Liver (tissue), 3 donors: ENCODE measurements at regions not wholly inside any gene's neighbourhood (a gene's known extent, or its start where the extent isn't known, plus 50 kb on each side); places are given as distances from the start of the nearest gene placed in this dataset.

Source experiments
- CTCF ChIP-seq: fragments of 150-350 bp; IDR thresholded peaks from 2 replicates; pipeline ENCODE4 v1.5.1; 2017; ENCODE audit warnings: improper control_type of control experiment, low read depth, low read length; ENCODE audit not compliant: missing input control
- FOXA1 ChIP-seq: IDR thresholded peaks from 2 replicates; pipeline ENCODE4 v1.6.1; 2016; ENCODE audit warnings: antibody characterized with exemption
- GABPA ChIP-seq, 2 donors: IDR thresholded peaks in 1 of 2; conservative IDR thresholded peaks in 1 of 2; 2 replicates each; pipeline ENCODE4 v1.6.1; 2016; ENCODE audit warnings: antibody characterized with exemption in 2 of 2, mild to moderate bottlenecking in 1 of 2, moderate library complexity in 1 of 2
- JUND ChIP-seq, 2 donors: IDR thresholded peaks; 2 replicates each; pipeline ENCODE4 v1.6.1; 2016; ENCODE audit warnings: antibody characterized with exemption in 2 of 2
- MAX ChIP-seq: IDR thresholded peaks from 2 replicates; pipeline ENCODE4 v1.6.1; 2016; ENCODE audit warnings: antibody characterized with exemption
- RAD21 ChIP-seq, 2 donors: IDR thresholded peaks; 2 replicates each; pipeline ENCODE4 v1.6.1; 2016; ENCODE audit warnings: antibody characterized with exemption in 2 of 2, mild to moderate bottlenecking in 2 of 2
- TAF1 ChIP-seq: conservative IDR thresholded peaks from 2 replicates; pipeline ENCODE4 v1.6.1; 2016; ENCODE audit warnings: antibody characterized with exemption, mild to moderate bottlenecking
- YY1 ChIP-seq: IDR thresholded peaks from 2 replicates; pipeline ENCODE4 v1.6.1; 2016; ENCODE audit warnings: antibody characterized with exemption, mild to moderate bottlenecking
- TF ChIP-seq, protein P1 (sequence below): IDR thresholded peaks from 2 replicates; pipeline ENCODE4 v1.6.1; 2016; ENCODE audit warnings: antibody characterized with exemption
- TF ChIP-seq, protein P2 (sequence below): IDR thresholded peaks from 2 replicates; pipeline ENCODE4 v1.6.1; 2016; ENCODE audit warnings: antibody characterized with exemption, mild to moderate bottlenecking
- donor health status: healthy.
- donor health status: healthy.

DNA sequence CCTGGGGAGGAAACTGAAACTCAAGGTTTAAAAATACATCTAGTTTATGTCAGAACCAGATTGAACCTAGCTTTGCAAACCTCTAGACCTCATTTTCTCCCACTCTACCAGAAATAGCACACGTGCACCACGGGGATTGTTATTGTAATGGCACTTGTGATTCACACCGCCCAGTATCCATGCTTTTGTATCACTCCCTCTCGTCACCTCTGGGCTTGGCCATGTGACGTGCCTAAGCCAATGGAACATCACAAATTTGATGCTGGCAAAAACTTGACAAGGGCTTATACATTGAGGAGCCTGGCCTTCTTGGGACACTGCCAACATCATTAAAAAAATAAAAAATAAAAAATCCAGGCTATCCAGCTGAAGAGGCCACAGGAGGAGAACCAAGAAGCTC lies 495.8 kb upstream of the POU3F3 start:
- TF ChIP-seq CTCF (no peak), TAF1 (no peak), YY1 (no peak), JUND (IDR thresholded peaks at IDR 0.05) (no peak), RAD21 (IDR thresholded peaks at IDR 0.05) (no peak), MAX (no peak), GABPA (IDR thresholded peaks at IDR 0.05 in 1 of 2, conservative IDR thresholded peaks at IDR 0.05 in 1 of 2) (no peak), FOXA1 (no peak)
- TF ChIP-seq, protein P1, sequence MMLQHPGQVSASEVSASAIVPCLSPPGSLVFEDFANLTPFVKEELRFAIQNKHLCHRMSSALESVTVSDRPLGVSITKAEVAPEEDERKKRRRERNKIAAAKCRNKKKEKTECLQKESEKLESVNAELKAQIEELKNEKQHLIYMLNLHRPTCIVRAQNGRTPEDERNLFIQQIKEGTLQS, result no peak
- TF ChIP-seq, protein P2, sequence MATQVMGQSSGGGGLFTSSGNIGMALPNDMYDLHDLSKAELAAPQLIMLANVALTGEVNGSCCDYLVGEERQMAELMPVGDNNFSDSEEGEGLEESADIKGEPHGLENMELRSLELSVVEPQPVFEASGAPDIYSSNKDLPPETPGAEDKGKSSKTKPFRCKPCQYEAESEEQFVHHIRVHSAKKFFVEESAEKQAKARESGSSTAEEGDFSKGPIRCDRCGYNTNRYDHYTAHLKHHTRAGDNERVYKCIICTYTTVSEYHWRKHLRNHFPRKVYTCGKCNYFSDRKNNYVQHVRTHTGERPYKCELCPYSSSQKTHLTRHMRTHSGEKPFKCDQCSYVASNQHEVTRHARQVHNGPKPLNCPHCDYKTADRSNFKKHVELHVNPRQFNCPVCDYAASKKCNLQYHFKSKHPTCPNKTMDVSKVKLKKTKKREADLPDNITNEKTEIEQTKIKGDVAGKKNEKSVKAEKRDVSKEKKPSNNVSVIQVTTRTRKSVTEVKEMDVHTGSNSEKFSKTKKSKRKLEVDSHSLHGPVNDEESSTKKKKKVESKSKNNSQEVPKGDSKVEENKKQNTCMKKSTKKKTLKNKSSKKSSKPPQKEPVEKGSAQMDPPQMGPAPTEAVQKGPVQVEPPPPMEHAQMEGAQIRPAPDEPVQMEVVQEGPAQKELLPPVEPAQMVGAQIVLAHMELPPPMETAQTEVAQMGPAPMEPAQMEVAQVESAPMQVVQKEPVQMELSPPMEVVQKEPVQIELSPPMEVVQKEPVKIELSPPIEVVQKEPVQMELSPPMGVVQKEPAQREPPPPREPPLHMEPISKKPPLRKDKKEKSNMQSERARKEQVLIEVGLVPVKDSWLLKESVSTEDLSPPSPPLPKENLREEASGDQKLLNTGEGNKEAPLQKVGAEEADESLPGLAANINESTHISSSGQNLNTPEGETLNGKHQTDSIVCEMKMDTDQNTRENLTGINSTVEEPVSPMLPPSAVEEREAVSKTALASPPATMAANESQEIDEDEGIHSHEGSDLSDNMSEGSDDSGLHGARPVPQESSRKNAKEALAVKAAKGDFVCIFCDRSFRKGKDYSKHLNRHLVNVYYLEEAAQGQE, result no peak
